GM19023 (cell line): ENCODE measurements at regions not wholly inside any gene's neighbourhood (a gene's known extent, or its start where the extent isn't known, plus 50 kb on each side); places are given as distances from the start of the nearest gene placed in this dataset.
"Not testable (repeated sequence)": the region's sequence is repeated elsewhere in the genome, so short reads cannot be mapped to it uniquely, and the experiment has no call there.

Experiments
- ATAC-seq: cut with Tn5 transposase; IDR thresholded peaks from one replicate; pipeline ENCODE4 v1.9.1; 2021; ENCODE audit warnings: mild to moderate bottlenecking, moderate library complexity; ENCODE audit not compliant: unreplicated experiment

- no peak for ATAC-seq
These were observed 1176.8 kb upstream of the ADGRB3 start for GRCh38 chr6:67458265-67458664.

DNA sequence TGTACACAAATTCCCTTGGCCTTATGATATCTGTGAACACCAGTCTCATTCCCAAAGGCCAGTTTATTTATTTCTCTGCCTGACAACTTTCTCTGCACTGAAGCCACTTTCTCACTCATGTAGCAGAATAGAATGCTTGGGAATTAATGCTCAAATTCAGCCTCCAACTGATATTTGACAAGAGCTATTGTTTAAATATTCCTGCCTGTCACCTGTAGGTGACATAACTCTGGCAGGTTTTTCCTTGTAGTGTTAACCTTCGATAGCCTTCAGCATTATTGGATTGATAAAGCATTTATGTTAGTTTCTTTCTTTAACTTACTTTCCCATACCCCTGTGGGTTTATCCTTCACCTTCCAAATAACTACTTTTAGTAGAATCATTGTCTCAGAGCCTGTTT is 1183.2 kb upstream of the ADGRB3 start:
- no peak for ATAC-seq

- no peak for ATAC-seq
These were observed 1184.4 kb upstream of the ADGRB3 start for GRCh38 chr6:67450641-67451040.

GRCh38 chr6:67449602-67450001 is 1185.5 kb upstream of the ADGRB3 start:
- ATAC-seq = no peak

- no peak for ATAC-seq
These were observed 1202.0 kb upstream of the ADGRB3 start for GRCh38 chr6:67433124-67433523.

DNA sequence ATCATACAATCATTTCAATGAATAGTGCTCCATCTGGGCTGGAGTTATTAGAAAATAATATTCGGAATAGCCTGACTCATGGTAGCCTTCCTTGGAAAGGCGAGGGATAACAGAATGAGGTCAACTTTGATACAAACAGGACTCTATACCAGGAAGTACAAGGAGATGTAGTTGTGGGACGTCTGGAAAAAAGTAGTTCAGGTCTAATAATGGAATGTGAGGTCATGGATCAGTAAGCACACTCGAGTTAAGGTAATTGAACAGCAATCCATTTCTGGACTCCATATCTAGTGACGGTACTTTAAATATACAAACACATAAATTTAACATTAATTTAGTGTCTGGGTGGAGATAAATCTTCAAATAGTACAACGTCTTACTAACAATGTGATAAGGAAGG is 1204.0 kb upstream of the ADGRB3 start:
- no peak for ATAC-seq

GRCh38 chr6:67426686-67427085 is 1208.4 kb upstream of the ADGRB3 start:
- ATAC-seq = not testable (repeated sequence)

DNA sequence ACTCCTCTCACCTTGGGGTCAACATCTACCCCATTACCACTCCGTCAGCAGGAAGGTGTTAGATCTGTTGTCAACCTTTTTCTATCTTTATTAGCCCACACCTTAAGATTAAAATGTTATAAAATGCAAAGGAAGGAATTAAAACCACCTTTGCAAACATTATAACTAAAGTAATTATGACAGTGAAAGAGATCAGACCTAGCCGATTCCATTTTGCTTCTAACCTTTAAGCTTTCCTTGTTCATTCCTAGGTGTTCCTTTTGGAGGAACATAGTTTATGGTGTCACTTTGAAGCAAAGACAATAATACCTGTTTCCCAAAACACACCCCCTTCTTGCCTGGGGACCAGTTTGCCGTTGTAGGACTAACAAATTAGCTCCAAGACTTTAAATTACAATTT is 1223.0 kb upstream of the ADGRB3 start:
- ATAC-seq = no peak

DNA sequence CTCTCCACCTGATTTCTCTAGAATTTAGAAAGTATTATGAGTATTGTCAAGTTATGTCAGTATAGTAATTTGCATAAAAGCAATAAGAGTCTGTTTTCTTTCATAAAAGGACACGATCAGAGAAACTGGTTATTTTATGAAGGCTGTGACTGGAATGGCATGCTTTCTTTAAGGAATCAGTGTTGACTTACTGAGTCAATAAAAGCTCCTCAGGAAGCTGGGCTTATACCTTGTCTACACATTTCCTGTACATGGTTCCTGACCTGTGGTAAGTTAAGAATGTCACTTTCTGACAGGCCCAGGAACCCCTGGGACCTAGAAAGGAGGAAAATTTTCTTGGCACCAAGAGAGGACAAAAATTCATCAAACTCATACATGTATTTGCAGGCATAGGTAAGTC is 1224.0 kb upstream of the ADGRB3 start:
- no peak for ATAC-seq

DNA sequence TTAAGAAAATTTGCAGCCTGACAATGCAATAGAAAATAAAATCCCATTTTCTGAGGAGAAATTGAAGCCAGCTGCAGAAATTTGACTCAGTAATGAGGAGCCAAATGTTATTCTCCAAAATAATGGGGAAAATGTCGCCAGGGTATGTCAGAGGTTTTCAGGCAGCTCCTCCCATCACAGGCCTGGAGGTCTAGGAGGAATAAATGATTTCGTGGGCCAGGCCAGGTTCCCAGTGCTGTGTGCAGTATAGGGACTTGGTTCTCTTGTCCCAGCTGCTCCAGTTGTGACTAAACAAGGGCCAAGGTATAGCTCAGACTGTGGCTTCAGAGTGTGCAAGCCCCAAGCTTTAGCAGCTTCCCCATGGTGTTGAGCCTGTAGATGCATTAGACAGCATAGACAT is 1240.8 kb upstream of the ADGRB3 start:
- no peak for ATAC-seq

DNA sequence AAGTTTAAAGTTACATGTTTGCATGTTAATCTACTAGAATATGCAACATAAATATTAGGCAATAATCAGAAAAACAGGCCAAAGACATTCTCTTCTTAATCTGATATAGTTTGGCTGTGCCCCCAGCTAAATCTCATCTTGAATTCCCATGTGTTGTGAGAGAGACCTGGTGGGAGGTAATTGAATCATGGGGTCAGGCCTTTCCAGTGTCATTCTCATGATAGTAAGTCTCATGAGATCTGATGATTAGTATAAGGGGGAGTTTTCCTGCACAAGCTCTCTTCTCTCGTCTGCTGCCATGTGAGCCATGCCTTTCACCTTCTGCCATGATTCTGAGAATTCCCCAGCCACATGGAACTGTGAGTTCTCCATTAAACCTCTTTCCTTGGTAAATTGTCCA is 1241.7 kb upstream of the ADGRB3 start:
- ATAC-seq = no peak

DNA sequence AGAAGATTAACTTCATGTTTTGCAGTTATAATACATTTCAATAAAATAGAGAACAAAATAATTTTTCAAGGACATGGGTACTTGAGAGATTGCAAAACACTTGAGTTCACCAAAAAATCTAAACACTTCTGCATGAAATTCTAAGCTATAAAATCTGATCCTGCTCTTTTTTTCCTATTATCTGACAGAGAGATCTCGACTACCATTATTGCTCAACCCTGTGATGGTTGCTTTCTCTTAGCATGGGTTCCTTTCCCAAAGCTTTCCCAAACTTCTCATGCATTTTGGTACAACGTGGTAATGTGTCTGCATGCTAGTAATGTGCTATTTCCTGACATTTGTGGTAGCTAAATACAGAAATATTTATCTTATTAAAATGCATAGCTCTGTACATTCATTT is 1243.1 kb upstream of the ADGRB3 start:
- ATAC-seq = no peak

GRCh38 chr6:67369679-67370078 is 1265.4 kb upstream of the ADGRB3 start:
- ATAC-seq = no peak

DNA sequence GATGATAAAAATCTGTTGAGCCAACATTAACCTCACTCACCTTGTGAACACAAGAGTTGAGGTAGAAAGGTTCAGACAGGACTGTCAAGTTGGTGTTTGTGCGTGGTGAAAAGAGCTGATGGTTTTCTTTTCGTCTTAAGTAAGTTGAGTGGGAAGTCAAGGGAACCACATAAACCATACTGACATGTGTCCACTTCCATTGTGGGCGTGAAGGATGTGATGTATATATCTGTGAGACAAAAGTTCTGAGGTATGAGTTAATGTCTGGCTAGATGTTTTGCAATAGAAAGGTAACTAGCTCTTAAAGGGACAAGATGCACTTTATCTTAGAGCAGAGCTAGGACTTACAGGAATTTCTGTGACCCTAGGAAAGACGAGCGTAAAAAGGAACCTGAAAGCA is 1272.1 kb upstream of the ADGRB3 start:
- no peak for ATAC-seq

GRCh38 chr6:67361264-67361663 is 1273.8 kb upstream of the ADGRB3 start:
- ATAC-seq = no peak

GRCh38 chr6:67358241-67358640 is 1276.8 kb upstream of the ADGRB3 start:
- no peak for ATAC-seq

GRCh38 chr6:67353861-67354260 is 1281.2 kb upstream of the ADGRB3 start:
- no peak for ATAC-seq

GRCh38 chr6:67352717-67353116 is 1282.4 kb upstream of the ADGRB3 start:
- no peak for ATAC-seq

DNA sequence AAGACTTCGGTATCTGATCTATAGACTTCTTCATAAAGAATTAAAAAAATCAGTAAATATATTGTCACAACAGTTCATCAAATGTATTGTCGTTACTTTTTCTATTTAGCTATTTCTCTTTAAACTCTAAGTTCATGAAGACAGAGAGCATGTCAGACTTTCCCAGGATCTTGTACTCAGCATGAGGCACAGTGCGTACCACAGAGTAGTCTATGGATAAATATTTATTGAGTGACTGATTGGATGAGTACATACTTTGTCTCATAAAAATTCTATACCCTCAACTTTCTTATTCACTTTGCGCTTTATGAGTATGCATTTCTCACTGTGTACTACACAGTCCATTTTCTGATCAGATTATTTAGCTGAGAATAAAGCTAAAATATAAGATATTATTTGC is 1284.4 kb upstream of the ADGRB3 start:
- ATAC-seq = no peak

- no peak for ATAC-seq
These were observed 1289.1 kb upstream of the ADGRB3 start for GRCh38 chr6:67345946-67346345.

GRCh38 chr6:67336014-67336413 is 1299.1 kb upstream of the ADGRB3 start:
- no peak for ATAC-seq

DNA sequence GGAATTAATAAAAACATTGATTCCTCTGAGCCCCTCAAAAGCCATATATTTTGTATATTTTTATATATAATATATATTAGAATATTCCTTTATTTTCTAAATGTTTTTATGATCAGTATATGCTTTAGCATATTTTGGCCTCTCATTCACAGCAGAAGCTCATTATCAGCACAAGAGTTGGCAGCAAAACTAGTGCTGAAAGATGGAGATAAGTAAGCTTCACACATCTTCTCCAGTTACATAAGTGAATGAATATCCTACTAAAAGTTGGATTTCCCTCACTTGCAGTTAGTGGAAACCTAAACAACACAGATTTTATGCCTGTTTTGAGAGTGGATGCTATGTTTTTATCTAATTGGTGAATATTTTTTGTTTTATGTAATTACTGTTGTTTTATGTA is 1303.8 kb upstream of the ADGRB3 start:
- no peak for ATAC-seq

DNA sequence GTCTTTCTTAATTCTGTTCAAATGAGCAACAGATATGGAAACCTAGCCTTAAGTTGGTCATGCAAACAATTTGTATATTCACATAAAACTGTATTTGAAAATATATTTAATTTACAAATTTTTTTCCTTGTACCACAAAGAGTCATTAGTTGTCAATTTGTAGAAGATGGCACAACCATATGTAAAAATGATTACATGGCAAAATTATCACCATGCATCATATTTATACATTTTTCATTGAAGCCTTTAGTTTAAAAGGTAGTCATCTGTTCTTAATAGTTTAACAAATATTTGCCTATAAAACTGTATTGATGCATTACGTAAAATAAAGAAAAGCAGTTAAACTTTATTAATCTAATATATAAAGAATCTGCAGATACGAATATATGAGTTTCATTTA is 1306.8 kb upstream of the ADGRB3 start:
- ATAC-seq = no peak

DNA sequence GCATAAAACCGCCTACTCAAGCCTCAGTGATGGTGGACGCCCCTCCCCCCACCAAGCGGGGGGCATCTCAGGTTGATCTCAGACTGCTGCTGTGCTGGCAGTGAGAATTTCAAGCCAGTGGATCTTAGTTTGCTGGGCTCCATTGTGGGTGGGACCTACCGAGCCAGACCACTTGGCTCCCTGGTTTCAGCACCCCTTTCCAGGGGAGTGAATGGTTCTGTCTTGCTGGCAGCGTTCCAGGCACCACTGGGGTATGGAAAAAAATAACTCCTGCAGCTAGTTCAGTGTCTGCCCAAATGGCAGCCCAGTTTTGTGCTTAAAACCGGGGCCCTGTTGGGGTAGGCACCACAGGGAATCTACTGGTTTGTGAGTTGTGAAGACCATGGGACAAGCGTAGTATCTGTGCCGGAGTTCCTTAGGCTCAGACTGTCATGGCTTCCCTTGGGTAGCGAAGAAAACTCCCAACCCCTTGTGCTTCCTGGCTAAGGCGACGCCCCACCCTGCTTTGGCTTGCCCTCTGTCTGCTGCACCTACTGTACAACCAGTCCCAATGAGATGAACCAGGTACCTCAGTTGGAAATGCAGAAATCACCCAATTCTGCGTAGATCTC is 1334.5 kb upstream of the ADGRB3 start:
- no peak for ATAC-seq
